DND-41 (cell line): ENCODE measurements at regions not wholly inside any gene's neighbourhood (a gene's known extent, or its start where the extent isn't known, plus 50 kb on each side); places are given as distances from the start of the nearest gene placed in this dataset.

Experiments used
- ATAC-seq: fragments of 200-7000 bp; cut with Tn5 transposase; 3 replicates; pipeline ENCODE4 v1.9.1; 2021; ENCODE audit warnings: low read depth; ENCODE audit not compliant: insufficient read depth
- DNase-seq: peaks from one replicate; pipeline ENCODE4 v3.0.0-alpha.2; 2020
- H2AFZ ChIP-seq: 2 replicates; pipeline ENCODE4 v1.6.0; 2012; ENCODE audit warnings: low read depth, low read length
- H3K27ac ChIP-seq: 2 replicates; pipeline ENCODE4 v1.5.1; 2012; ENCODE audit warnings: low read length, inconsistent platforms
- H3K27me3 ChIP-seq: fragments of 200-600 bp; sonication (generic); 2 replicates; pipeline ENCODE4 v1.6.0; 2012; ENCODE audit warnings: low read length, mild to moderate bottlenecking, inconsistent platforms; ENCODE audit not compliant: insufficient read depth, poor library complexity
- H3K36me3 ChIP-seq: 2 replicates; pipeline ENCODE4 v1.5.1; 2012; ENCODE audit warnings: low read length, inconsistent platforms; ENCODE audit not compliant: insufficient read depth
- H3K4me1 ChIP-seq: 2 replicates; pipeline ENCODE4 v1.5.1; 2012; ENCODE audit warnings: mild to moderate bottlenecking, low read length; ENCODE audit not compliant: insufficient read depth
- H3K4me2 ChIP-seq: 2 replicates; pipeline ENCODE4 v1.6.0; 2012; ENCODE audit warnings: mild to moderate bottlenecking, moderate library complexity, low read length, inconsistent platforms; ENCODE audit not compliant: insufficient read depth
- H3K4me3 ChIP-seq, 2 experiments: fragments of 200-600 bp in 1 of 2; shearing (Covaris generic) in 1 of 2; 2 replicates each; pipeline ENCODE4 v1.5.1; 2012 to 2016; ENCODE audit warnings: inconsistent platforms in 2 of 2, low read length in 2 of 2, mild to moderate bottlenecking in 2 of 2, low read depth in 1 of 2, moderate library complexity in 1 of 2
- H3K79me2 ChIP-seq: 2 replicates; pipeline ENCODE4 v1.6.0; 2012; ENCODE audit warnings: low read length, inconsistent platforms; ENCODE audit not compliant: insufficient read depth
- H3K9ac ChIP-seq: 2 replicates; pipeline ENCODE4 v1.6.0; 2012; ENCODE audit warnings: low read depth, mild to moderate bottlenecking, inconsistent platforms, low read length, moderate library complexity
- H3K9me3 ChIP-seq: 2 replicates; pipeline ENCODE4 v1.5.1; 2012; ENCODE audit warnings: low read length, moderate library complexity, mild to moderate bottlenecking, inconsistent platforms; ENCODE audit not compliant: insufficient read depth, severe bottlenecking
- H4K20me1 ChIP-seq: 2 replicates; pipeline ENCODE4 v1.6.0; 2012; ENCODE audit warnings: low read length; ENCODE audit not compliant: insufficient read depth
- CTCF ChIP-seq: IDR thresholded peaks from 2 replicates; pipeline ENCODE4 v1.5.1; 2012; ENCODE audit warnings: borderline replicate concordance, low read length, moderate library complexity, mild to moderate bottlenecking; ENCODE audit not compliant: poor library complexity, severe bottlenecking; ENCODE audit errors: extremely low read depth
- EZH2 ChIP-seq: IDR thresholded peaks from 3 replicates; pipeline ENCODE4 v1.6.1; 2012; ENCODE audit warnings: borderline replicate concordance, low read depth, mild to moderate bottlenecking, moderate library complexity, low read length, inconsistent platforms; ENCODE audit not compliant: severe bottlenecking

GRCh38 chr5:43941806-43942205 is 338.8 kb downstream of the NNT start:
- TF ChIP-seq EZH2 (no peak), CTCF (no peak)
- Histone ChIP-seq H2AFZ (no peak overlapping the region), H3K4me1 (no peaks in the 10 kb centered on the region), H3K27me3 (no peaks in the 10 kb centered on the region), H3K36me3 (no peaks in the 10 kb centered on the region), H3K27ac (no peak overlapping the region), H3K9ac (no peak overlapping the region), H3K4me3 (no peak overlapping the region), H4K20me1 (no peaks in the 10 kb centered on the region), H3K79me2 (no peaks in the 10 kb centered on the region), H3K4me2 (no peak overlapping the region), H3K9me3 (peaks cover 5% of the 10 kb centered on the region)
- ATAC-seq: no peak
- DNase-seq: no peak

GRCh38 chr5:43940562-43940961 is 337.6 kb downstream of the NNT start:
- Histone ChIP-seq H2AFZ (no peak overlapping the region), H3K4me2 (no peak overlapping the region), H3K9ac (no peak overlapping the region), H3K27ac (no peak overlapping the region), H3K36me3 (no peaks in the 10 kb centered on the region), H3K4me3 (no peak overlapping the region), H4K20me1 (no peaks in the 10 kb centered on the region), H3K79me2 (no peaks in the 10 kb centered on the region), H3K9me3 (no peaks in the 10 kb centered on the region), H3K4me1 (no peaks in the 10 kb centered on the region), H3K27me3 (no peaks in the 10 kb centered on the region)
- no peak for TF ChIP-seq EZH2
- TF ChIP-seq CTCF: no peak
- DNase-seq (no peak), ATAC-seq (no peak)

- H3K36me3 ChIP-seq: no peaks in the 10 kb centered on the region
- no peaks in the 10 kb centered on the region for H3K79me2 ChIP-seq
- no peak overlapping the region for H3K4me2 ChIP-seq
- no peaks in the 10 kb centered on the region for H4K20me1 ChIP-seq
- no peak for ATAC-seq
- H3K27me3 ChIP-seq: no peaks in the 10 kb centered on the region
- no peak overlapping the region for H3K4me3 ChIP-seq
- H3K9ac ChIP-seq: no peak overlapping the region
- H3K9me3 ChIP-seq: no peaks in the 10 kb centered on the region
- H3K4me1 ChIP-seq: no peaks in the 10 kb centered on the region
- DNase-seq: no peak
- TF ChIP-seq CTCF (no peak), EZH2 (no peak)
- no peak overlapping the region for H3K27ac ChIP-seq
- H2AFZ ChIP-seq: no peak overlapping the region
Observed at GRCh38 chr5:43926923-43927322, 323.9 kb downstream of the NNT start.

- no peak overlapping the region for H2AFZ ChIP-seq
- no peaks in the 10 kb centered on the region for H3K79me2 ChIP-seq
- H3K27me3 ChIP-seq: no peaks in the 10 kb centered on the region
- H3K4me1 ChIP-seq: no peaks in the 10 kb centered on the region
- no peaks in the 10 kb centered on the region for H3K9me3 ChIP-seq
- H3K4me3 ChIP-seq: no peak overlapping the region
- no peak overlapping the region for H3K9ac ChIP-seq
- no peak overlapping the region for H3K4me2 ChIP-seq
- H3K36me3 ChIP-seq: no peaks in the 10 kb centered on the region
- H3K27ac ChIP-seq: no peak overlapping the region
- no peaks in the 10 kb centered on the region for H4K20me1 ChIP-seq
- TF ChIP-seq CTCF: no peak
- TF ChIP-seq EZH2: no peak
- DNase-seq (no peak), ATAC-seq (no peak)
Observed at GRCh38 chr5:43920422-43920821, 317.4 kb downstream of the NNT start.
